ENCODE measurements at regions not wholly inside any gene's neighbourhood (a gene's known extent, or its start where the extent isn't known, plus 50 kb on each side); places are given as distances from the start of the nearest gene placed in this dataset.

DNA sequence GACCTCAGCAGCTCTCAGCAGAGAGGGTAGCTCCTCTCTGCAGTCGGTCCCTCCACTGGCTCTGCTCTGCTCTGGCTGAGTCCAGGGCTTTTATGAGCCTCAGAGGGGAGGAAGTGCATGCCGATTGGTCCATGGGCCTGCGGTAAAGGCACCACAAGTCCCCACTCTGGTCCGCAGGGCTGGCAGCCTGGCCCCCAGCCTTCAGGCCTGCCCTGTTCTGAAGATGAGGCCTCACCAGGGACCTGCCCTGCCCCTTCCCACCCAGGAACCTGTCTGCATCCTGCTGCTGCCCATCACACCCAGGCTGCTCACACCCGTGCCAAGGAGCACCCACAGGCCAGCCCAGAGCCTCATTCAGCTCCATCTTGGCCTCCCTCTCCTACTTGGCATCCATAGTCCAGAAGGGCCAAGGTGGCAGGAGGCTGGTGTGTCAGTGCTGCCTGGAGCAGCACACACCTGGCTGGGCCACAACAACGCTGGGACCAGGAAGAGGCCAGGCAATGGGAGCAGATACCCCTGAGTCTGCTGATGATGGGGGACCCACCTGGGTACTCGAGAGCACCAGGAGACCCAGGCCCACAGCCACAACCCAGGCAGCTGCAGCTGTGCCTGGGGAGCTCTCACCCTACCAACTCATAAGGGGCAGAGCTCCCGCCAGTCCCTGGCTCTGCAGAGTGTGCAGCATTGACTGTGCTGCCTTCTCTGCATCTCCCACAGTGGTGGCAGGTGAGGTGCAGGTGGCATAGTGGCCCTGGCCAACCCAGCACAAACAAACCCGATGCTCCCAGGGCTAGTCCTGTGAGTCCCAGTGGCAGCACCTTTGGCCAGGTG lies 191.9 kb upstream of the NUDT6 start:
- no peaks in the 10 kb centered on the region for H3K36me3 ChIP-seq
- DNase-seq (peak in 1 of 5 donors; percentile 49), ATAC-seq (peak in 1 of 4 donors; percentile 45)
- no peak for TF ChIP-seq CTCF (IDR thresholded peaks at IDR 0.05)
- no peak for TF ChIP-seq POLR2A (IDR thresholded peaks at IDR 0.05)
- no peak overlapping the region for H3K4me3 ChIP-seq
- intact Hi-C loops (cut with DNase I): loop anchor here in 4 of 10 donors (5.0 to 10.0 kb wide), 4 partner anchors 278 to 1003 kb away; partner anchors contain the start of gene SPRY1 (in 1 of the 4)
- 94 to 99% (median 96%) methylated on average over 3 to 9 of the region's 9 CpGs for WGBS, 4 donors
- no peaks in the 10 kb centered on the region for H3K27me3 ChIP-seq
- peaks cover 0 to 18% (median 4%) of the 10 kb centered on the region in 12 donors for H3K4me1 ChIP-seq
- H3K27ac ChIP-seq: peak overlapping the region in 8 of 12 donors; percentile 6 to 63 (median 34)
- H3K9me3 ChIP-seq: no peaks in the 10 kb centered on the region

- H3K27ac ChIP-seq: no peak overlapping the region
- H3K27me3 ChIP-seq: no peaks in the 10 kb centered on the region
- DNase-seq: peak in 2 of 5 donors; percentile 20 to 63
- 96 to 98% (median 97%) methylated on average over 19 to 39 of the region's 39 CpGs for WGBS, 4 donors
- H3K9me3 ChIP-seq: no peaks in the 10 kb centered on the region
- TF ChIP-seq POLR2A (IDR thresholded peaks at IDR 0.05): no peak
- no peak for TF ChIP-seq CTCF (IDR thresholded peaks at IDR 0.05)
- peaks cover 0 to 13% (median 2%) of the 10 kb centered on the region in 12 donors for H3K4me1 ChIP-seq
- H3K36me3 ChIP-seq: no peaks in the 10 kb centered on the region
- peak in 1 of 4 donors; percentile 18 for ATAC-seq
- no peak overlapping the region for H3K4me3 ChIP-seq
- intact Hi-C loops (cut with DNase I): loop anchor here in 4 of 10 donors (5.0 to 10.0 kb wide), 4 partner anchors 277 to 1002 kb away; partner anchors contain the start of gene SPRY1 (in 1 of the 4)
Observed at GRCh38 chr4:123114915-123115756, 192.7 kb upstream of the NUDT6 start.

GRCh38 chr4:123116412-123116811 lies 194.0 kb upstream of the NUDT6 start:
- no peak for ATAC-seq
- intact Hi-C loops (cut with DNase I): loop anchor here in 1 of 10 donors (10.0 kb wide), 1 partner anchor 288 kb away; no protein-coding TSS in a partner anchor
- WGBS, 4 donors: 92 to 100% (median 96%) methylated on average over 1 of the region's 1 CpG
- no peak for DNase-seq
- Histone ChIP-seq H3K4me3 (no peak overlapping the region), H3K36me3 (no peaks in the 10 kb centered on the region), H3K27ac (no peak overlapping the region), H3K4me1 (peaks cover 0 to 6% (median 0%) of the 10 kb centered on the region in 12 donors), H3K9me3 (no peaks in the 10 kb centered on the region), H3K27me3 (no peaks in the 10 kb centered on the region)
- TF ChIP-seq CTCF (IDR thresholded peaks at IDR 0.05) (no peak), POLR2A (IDR thresholded peaks at IDR 0.05) (no peak)

All from heart left ventricle (tissue), 16 donors.